Endodermal cell (in vitro differentiated cells): ENCODE measurements at regions not wholly inside any gene's neighbourhood (a gene's known extent, or its start where the extent isn't known, plus 50 kb on each side); places are given as distances from the start of the nearest gene placed in this dataset.

Experiments
- DNase-seq: peaks from one replicate; pipeline ENCODE4 v3.0.0-alpha.2; 2017
- H3K27ac ChIP-seq: 2 replicates; pipeline ENCODE4 v1.5.1; 2013; ENCODE audit warnings: mild to moderate bottlenecking, low read depth, low read length, moderate library complexity
- H3K27me3 ChIP-seq: 2 replicates; pipeline ENCODE4 v1.6.1; 2013; ENCODE audit warnings: mild to moderate bottlenecking, low read length, moderate library complexity; ENCODE audit not compliant: insufficient read depth, control insufficient read depth, poor library complexity, severe bottlenecking
- H3K36me3 ChIP-seq: 2 replicates; pipeline ENCODE4 v1.7.0; 2013; ENCODE audit warnings: mild to moderate bottlenecking, low read length, moderate library complexity; ENCODE audit not compliant: control insufficient read depth, insufficient read depth
- H3K4me1 ChIP-seq: one replicate; pipeline ENCODE4 v1.7.0; 2013; ENCODE audit warnings: low read length; ENCODE audit not compliant: control insufficient read depth, insufficient read depth
- H3K4me3 ChIP-seq: 2 replicates; pipeline ENCODE4 v1.5.1; 2013; ENCODE audit warnings: mild to moderate bottlenecking, low read length, moderate library complexity
- H3K9ac ChIP-seq: 2 replicates; pipeline ENCODE4 v1.6.1; 2013; ENCODE audit warnings: mild to moderate bottlenecking, low read length, moderate library complexity; ENCODE audit not compliant: poor library complexity, severe bottlenecking; ENCODE audit errors: extremely low read depth
- H3K9me3 ChIP-seq: 2 replicates; pipeline ENCODE4 v1.6.1; 2013; ENCODE audit warnings: mild to moderate bottlenecking, low read length, moderate library complexity; ENCODE audit not compliant: control insufficient read depth
- H3K27ac Mint-ChIP-seq: 2 replicates; pipeline ENCODE4 v1.8.0; 2020; ENCODE audit warnings: mixed read lengths
- H3K27me3 Mint-ChIP-seq: 2 replicates; pipeline ENCODE4 v1.8.0; 2021; ENCODE audit warnings: mild to moderate bottlenecking, mixed read lengths; ENCODE audit not compliant: insufficient read depth
- H3K36me3 Mint-ChIP-seq: 2 replicates; pipeline ENCODE4 v1.8.0; 2020; ENCODE audit warnings: low read depth, mixed read lengths
- H3K4me1 Mint-ChIP-seq: 2 replicates; pipeline ENCODE4 v1.8.0; 2020; ENCODE audit warnings: mixed read lengths
- H3K4me3 Mint-ChIP-seq: 2 replicates; pipeline ENCODE4 v1.8.0; 2020; ENCODE audit warnings: mild to moderate bottlenecking, moderate library complexity, mixed read lengths
- H3K9me3 Mint-ChIP-seq: 2 replicates; pipeline ENCODE4 v1.8.0; 2020; ENCODE audit warnings: mild to moderate bottlenecking, mixed read lengths
- WGBS, 2 experiments: methylation state at CpG; one replicate each; pipeline versions ENCODE4 v1.1.5 to v1.1.7; 2013; ENCODE audit warnings: missing lambda C conversion rate in 2 of 2, mixed read lengths in 1 of 2; ENCODE audit not compliant: insufficient coverage in 1 of 2, insufficient read length in 1 of 2; 5-methylcytosine and 5-hydroxymethylcytosine counted together
- TF ChIP-seq, protein P1 (sequence below): fragments of 200-600 bp; sonication (generic); conservative IDR thresholded peaks from 2 replicates; pipeline ENCODE4 v1.5.0; 2021; ENCODE audit warnings: antibody characterized with exemption, mild to moderate bottlenecking

DNA sequence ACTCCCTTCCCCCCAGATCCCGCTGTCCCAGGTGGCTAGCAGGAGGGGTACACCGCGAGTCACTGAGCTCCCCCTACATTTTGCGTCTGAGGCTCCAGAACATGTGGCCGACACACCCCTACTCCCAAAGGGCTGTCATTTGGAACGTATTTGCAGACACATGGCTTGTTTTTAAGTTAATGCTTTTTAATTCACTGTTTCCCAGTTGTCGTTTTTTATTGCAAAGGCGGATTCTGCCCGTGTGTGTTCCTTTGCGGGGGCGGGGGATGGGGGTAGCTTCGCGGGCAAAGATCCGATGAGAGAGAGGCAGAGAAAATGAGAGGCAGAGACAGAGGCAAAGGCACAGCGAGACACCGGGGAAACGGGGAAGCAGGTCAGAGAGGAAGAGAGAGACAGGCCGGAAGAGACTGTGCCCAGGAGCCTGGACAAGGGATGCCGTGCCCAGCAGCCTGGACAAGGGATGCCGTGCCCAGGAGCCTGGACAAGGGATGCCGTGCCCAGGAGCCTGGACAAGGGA is 270.2 kb downstream of the FOXD2 start:
- H3K9me3 ChIP-seq: no peaks in the 10 kb centered on the region
- H3K4me3 Mint-ChIP-seq: peak overlapping the region; percentile 60

DNA sequence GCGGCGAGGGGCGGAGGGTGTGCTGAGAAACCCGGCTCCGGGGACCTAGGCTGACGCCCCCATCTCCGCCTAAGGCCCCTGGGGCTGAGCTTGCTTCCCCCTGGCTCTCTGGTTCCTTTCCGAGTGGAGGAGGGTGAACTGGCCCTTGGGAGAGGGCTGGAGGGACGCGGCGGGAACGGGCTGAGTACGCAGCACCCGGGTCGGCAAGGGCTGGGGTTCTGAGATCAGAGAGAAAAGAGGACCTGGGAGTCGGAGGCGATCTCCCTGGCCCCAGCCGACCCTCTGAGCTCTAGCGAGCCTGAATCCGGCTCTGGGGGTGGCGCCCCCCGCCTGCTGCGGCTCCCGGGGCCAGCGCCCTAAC is 270.8 kb downstream of the FOXD2 start:
- Histone ChIP-seq H3K9ac (peak overlapping the region; percentile 63), H3K36me3 (no peaks in the 10 kb centered on the region), H3K27ac (no peak overlapping the region), H3K27me3 (peaks cover 87% of the 10 kb centered on the region), H3K4me1 (no peaks in the 10 kb centered on the region), H3K4me3 (peak overlapping the region; percentile 77), H3K9me3 (no peaks in the 10 kb centered on the region)
- Mint-ChIP-seq H3K9me3 (no peaks in the 10 kb centered on the region), H3K27ac (no peak overlapping the region), H3K36me3 (no peaks in the 10 kb centered on the region), H3K27me3 (peaks cover 73% of the 10 kb centered on the region), H3K4me3 (peak overlapping the region; percentile 60), H3K4me1 (peaks cover 8% of the 10 kb centered on the region)
- DNase-seq: no peak
- TF ChIP-seq, protein P1, sequence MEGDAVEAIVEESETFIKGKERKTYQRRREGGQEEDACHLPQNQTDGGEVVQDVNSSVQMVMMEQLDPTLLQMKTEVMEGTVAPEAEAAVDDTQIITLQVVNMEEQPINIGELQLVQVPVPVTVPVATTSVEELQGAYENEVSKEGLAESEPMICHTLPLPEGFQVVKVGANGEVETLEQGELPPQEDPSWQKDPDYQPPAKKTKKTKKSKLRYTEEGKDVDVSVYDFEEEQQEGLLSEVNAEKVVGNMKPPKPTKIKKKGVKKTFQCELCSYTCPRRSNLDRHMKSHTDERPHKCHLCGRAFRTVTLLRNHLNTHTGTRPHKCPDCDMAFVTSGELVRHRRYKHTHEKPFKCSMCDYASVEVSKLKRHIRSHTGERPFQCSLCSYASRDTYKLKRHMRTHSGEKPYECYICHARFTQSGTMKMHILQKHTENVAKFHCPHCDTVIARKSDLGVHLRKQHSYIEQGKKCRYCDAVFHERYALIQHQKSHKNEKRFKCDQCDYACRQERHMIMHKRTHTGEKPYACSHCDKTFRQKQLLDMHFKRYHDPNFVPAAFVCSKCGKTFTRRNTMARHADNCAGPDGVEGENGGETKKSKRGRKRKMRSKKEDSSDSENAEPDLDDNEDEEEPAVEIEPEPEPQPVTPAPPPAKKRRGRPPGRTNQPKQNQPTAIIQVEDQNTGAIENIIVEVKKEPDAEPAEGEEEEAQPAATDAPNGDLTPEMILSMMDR: no peak
- WGBS, 2 experiments: 6% methylated on average over 14 to 25 of the region's 25 CpGs

More for the DNA sequence above, 270.2 kb downstream of the FOXD2 start:
- Mint-ChIP-seq H3K27me3 (peaks cover 74% of the 10 kb centered on the region), H3K36me3 (no peaks in the 10 kb centered on the region), H3K27ac (no peak overlapping the region), H3K9me3 (no peaks in the 10 kb centered on the region), H3K4me1 (peaks cover 8% of the 10 kb centered on the region)
- DNase-seq: no peak
- Histone ChIP-seq H3K27ac (no peak overlapping the region), H3K36me3 (no peaks in the 10 kb centered on the region), H3K4me3 (no peak overlapping the region), H3K27me3 (peaks cover 82% of the 10 kb centered on the region), H3K9ac (no peak overlapping the region), H3K4me1 (no peaks in the 10 kb centered on the region)
- WGBS, 2 experiments: 21 to 35% methylated on average over 13 to 21 of the region's 21 CpGs
- TF ChIP-seq, protein P1: no peak

DNA sequence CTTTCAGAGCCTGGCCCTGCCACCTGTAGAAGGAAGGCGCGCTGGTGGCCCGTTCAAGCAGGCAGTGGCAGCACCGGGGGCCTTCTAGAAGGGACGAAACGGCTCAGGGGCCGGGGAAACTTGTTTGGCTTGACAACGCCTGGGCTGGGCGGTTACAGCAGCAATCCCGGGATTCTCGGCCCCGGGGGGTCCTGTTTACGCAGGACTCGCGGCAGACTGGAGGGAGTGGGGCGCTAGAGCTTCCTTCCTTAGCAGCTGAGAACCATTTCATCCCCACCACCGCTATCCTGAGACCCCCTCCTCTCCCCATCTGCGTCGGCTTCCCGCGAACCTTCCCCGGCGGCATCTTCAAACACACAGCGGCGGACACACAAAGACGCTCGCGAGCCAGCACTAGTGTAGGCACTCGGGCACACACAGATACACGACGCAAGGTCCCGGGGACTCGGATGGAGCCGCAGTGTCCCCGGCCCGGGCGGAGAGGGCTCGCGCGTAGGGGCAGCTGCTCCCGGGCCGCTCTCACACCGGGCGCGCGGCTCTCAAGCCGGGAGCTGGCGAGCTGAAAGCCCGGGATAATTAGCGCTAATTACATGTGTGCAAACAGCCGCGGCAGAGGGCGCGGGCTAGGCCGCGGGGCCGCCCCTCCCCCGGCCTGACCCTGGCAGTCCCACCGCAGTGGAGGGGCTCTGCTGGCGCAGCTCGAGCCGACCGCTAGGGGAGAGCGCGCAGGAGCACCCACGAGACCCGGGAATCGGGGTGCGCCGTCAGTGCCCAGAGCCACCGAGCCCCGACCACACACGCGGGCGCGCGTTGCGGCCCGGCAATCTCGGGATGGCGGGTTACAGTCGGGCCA is 271.4 kb downstream of the FOXD2 start:
- Mint-ChIP-seq H3K27ac (peak overlapping the region; percentile 91), H3K4me1 (peaks cover 8% of the 10 kb centered on the region), H3K27me3 (peaks cover 77% of the 10 kb centered on the region), H3K4me3 (peak overlapping the region; percentile 60), H3K9me3 (no peaks in the 10 kb centered on the region), H3K36me3 (no peaks in the 10 kb centered on the region)
- Histone ChIP-seq H3K4me3 (peak overlapping the region; percentile 77), H3K27me3 (peaks cover 94% of the 10 kb centered on the region), H3K9ac (peak overlapping the region; percentile 63), H3K4me1 (no peaks in the 10 kb centered on the region), H3K27ac (no peak overlapping the region), H3K36me3 (no peaks in the 10 kb centered on the region), H3K9me3 (no peaks in the 10 kb centered on the region)
- TF ChIP-seq, protein P1: peak; percentile 84
- WGBS, 2 experiments: 0% methylated on average over 24 to 82 of the region's 82 CpGs
- peak; percentile 93 for DNase-seq
